COLO829 (cell line): ENCODE measurements at regions not wholly inside any gene's neighbourhood (a gene's known extent, or its start where the extent isn't known, plus 50 kb on each side); places are given as distances from the start of the nearest gene placed in this dataset.

Source experiments
- DNase-seq: peaks from one replicate; pipeline ENCODE4 v3.0.0; 2012; ENCODE audit warnings: low spot score

- DNase-seq = no peak
These were observed 68.2 kb upstream of the ISX start for GRCh38 chr22:34997633-34998299.

- DNase-seq = no peak
These were observed 67.0 kb upstream of the ISX start for GRCh38 chr22:34998921-34999320.

GRCh38 chr22:35008213-35008612 is 57.7 kb upstream of the ISX start:
- DNase-seq = no peak

GRCh38 chr22:35010543-35010942 is 55.4 kb upstream of the ISX start:
- DNase-seq = no peak

GRCh38 chr22:35014812-35015211 is 51.1 kb upstream of the ISX start:
- no peak for DNase-seq
